Left renal cortex interstitium (tissue), 4 donors: ENCODE measurements at regions not wholly inside any gene's neighbourhood (a gene's known extent, or its start where the extent isn't known, plus 50 kb on each side); places are given as distances from the start of the nearest gene placed in this dataset.

ENCODE experiments used
- DNase-seq, 4 donors: peaks; one replicate each; pipeline ENCODE4 v3.0.0-alpha.2; 2013; ENCODE audit warnings: low read depth in 4 of 4, low spot score in 2 of 4, missing footprints in 1 of 4

DNA sequence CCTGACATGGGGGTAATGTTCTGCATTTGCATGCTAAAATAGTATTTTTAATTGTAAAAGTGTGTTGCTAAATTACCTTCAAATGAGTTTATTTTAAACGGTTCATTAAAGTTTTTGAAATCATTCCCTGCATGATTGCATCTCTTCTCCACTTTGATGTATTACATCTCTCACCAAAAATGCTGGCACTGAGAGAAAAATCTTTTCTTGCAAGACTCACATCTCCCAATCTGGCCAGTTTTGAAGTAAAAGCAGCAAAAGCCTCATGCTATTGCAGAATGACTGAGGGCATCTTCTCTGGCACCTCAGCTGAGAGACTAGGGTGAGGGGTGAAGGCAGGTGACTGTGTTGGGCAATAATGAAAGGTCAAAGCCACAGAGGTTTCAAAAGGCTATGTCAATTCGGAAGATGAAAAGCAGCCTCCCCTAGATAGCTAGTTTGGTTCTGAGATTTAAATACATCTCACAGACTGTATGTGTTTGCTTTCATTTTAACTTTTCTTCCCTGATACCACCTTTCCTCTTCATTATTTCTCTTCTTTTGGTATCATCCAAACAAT lies 292.2 kb upstream of the RAG2 start:
- no peak for DNase-seq

GRCh38 chr11:36885154-36885553 lies 287.1 kb upstream of the RAG2 start:
- DNase-seq: no peak

DNA sequence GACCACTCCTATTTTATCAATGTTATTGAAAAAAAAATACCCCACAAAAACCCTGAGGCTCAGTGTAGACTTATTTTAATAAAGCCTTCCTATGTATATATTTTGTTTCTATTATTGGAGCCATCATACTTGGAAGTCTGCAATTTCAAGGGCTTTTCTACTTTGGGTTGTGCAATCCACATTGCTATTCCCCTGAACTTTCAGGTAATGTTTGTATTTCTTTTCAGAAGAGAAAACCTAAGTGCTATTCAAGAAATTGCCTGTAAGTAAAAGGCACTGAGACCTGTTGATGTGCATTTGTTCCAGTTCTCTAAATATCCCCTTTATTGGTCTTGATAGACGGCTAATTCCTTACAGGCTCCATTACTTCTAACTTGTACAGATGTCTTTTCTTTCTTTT lies 280.7 kb upstream of the RAG2 start:
- DNase-seq: no peak

DNA sequence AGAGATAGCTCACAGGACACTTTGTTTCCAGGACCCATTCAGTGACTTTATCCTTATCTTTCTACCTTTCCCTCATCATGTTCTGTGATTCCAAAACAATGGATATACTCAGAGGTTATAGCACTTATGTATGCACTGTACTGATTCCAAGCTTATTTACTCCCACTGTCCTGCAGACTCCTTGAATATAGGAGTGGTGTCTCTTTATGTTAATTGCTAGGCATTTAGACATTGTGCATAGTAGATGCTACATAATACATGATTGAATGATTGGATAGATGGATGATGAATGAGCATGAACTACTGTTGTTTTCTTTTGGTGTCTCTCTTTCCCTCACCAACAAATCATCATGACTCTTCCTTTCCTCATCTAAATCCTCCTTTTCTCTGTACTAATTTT lies 279.1 kb upstream of the RAG2 start:
- no peak for DNase-seq

DNA sequence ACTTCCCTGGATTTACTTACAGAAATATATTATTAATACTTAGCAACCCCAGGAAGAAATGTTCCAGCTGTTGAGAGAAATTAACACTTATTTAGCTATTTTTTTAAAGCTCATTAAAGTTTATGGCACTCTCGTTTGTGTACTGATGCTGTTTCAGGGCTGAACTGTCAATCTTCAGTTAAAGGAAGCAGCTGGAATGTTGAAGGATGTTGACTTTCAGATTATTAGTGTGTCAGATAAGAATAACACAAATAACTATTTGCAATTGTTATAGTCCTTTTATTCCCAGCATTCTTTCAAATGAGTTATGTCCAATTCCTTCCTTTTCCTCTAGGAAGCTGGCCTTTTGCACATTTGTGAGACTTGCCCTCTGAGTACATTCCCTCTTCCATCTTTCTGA lies 278.2 kb upstream of the RAG2 start:
- no peak for DNase-seq

DNA sequence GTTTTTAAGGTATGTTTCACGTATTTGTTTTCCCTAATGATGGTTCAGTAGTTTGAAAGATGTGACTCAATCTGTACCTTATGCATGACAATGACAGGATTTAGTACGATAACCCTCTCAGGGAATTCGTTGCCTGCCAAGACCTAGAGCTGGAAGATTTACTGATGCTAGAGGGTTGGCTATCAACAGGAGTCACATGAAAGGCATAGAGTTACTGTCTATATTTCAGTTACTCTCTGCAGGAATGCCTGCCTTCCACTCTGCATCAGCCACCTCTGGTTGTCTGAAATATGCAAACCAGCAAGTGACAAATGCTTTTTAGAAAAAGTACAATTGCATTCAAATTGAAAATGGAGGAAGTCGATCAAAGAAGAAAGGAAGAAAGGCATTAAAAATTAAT lies 276.3 kb upstream of the RAG2 start:
- no peak for DNase-seq

DNA sequence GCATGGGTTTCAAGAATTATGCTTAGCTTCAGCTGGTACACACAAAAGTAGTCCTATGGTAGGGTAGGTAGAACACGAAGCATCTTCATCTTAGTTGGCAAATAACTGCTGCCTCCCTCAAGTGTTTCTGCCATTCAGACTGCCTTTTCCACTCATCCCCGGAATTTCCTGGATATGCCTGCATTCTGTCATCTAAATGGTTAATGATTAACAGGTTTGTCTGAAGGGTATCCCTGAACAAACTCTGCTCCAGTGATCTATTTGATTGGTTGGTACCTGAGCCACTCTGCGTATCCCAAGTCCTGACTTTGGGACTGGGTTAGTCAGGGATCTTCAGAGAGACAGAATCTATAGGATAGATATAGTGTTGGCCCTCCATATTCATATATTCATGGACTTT lies 272.3 kb upstream of the RAG2 start:
- no peak for DNase-seq

GRCh38 chr11:36868380-36868779 lies 270.3 kb upstream of the RAG2 start:
- DNase-seq: no peak

- no peak for DNase-seq
Measured at GRCh38 chr11:36865846-36866245, 267.8 kb upstream of the RAG2 start.

DNA sequence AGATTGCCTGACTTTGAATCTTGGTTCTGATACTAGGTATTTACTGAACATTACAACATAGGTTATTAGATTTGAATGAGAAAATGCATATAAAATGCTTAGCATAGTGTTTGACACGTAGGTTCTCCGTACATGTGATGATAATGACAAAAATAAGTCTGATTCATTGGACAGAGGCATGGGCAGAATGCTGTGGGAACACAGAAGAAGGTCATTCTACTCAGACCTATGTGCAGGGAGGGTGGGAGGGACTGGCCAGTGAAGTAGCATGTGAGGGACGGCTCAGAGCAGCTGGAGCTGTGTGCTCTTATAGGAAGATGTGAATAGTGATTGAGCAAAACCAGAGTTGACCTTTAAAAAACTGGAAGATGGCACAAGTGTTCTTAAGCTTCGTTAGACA lies 256.8 kb upstream of the RAG2 start:
- no peak for DNase-seq

DNA sequence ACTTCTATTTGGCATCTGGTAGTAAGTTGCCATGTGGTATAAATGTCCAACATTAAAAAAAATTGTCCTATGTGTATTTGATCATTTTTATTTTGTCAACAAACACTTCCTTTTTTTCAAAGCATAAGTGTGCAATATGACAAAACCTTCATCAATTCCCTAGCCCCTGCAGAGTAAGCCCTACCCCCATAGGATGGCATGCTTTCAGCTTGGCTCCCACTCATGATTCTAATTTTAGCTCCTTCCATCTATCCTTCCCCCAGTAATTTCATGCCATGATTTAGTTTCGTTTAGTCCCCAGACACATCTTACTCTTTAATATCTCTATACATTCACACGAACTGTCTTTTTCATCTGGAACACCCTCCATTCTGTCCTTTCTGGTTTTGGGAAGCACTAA lies 250.6 kb upstream of the RAG2 start:
- no peak for DNase-seq

GRCh38 chr11:36840378-36840777 lies 242.3 kb upstream of the RAG2 start:
- no peak for DNase-seq

GRCh38 chr11:36837831-36838437 lies 239.9 kb upstream of the RAG2 start:
- DNase-seq: no peak

- no peak for DNase-seq
Measured at GRCh38 chr11:36825251-36825650, 227.2 kb upstream of the RAG2 start.

GRCh38 chr11:36824349-36824748 lies 226.3 kb upstream of the RAG2 start:
- no peak for DNase-seq

- DNase-seq: no peak
Measured at GRCh38 chr11:36822829-36823228, 224.8 kb upstream of the RAG2 start.

DNA sequence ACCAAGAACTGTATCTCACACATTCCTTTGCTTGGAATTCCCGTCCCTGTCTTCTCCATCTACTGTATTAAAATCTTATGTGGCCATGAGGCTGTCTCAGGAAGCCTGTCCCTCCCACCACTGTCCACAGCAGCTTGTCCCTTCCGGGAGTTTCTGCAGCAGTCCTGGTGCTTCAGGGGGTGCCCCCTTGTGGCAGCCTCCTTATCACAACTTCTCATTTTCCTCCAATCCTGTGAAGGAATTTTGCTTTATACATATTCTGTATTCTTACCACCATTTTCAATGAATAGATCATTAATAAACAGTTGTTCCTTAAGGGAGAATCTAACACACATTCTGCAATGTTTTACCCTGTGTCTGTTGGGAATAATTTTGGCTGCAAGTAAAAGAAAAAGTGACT lies 220.4 kb upstream of the RAG2 start:
- DNase-seq: no peak

DNA sequence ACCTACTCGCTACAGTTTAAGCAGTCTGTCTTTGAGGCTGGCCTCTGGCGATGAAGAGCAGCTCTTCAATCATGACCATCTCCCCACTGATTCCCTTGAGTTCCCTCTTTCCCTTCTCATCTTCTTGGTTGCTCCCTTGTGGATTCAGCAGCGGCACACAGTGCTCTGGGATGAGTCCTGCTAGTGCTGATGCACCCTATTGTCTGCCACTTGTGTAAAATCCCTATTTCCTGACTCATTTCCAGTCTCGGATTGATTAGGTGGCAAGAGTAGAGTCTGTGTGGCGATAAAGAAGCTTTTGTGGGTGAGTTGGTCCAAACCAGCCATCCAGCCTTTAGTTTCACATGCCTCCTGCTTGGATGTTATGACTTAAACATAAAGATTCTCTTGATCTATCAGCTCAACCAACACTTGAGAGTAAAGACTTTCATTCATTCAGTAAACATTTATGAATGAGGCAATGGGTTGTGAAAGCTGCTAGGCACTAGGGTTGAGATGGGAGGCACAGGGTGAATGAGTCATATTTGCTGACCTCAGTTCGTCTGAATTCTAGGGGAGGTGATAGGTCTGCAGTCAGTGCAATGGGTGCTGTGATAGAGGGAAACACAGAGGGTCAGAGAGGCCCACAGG lies 219.4 kb upstream of the RAG2 start:
- no peak for DNase-seq

- DNase-seq: no peak
Measured at GRCh38 chr11:36809303-36809702, 211.3 kb upstream of the RAG2 start.

GRCh38 chr11:36807871-36808270 lies 209.8 kb upstream of the RAG2 start:
- DNase-seq: no peak

- DNase-seq: no peak
Measured at GRCh38 chr11:36803084-36803483, 205.0 kb upstream of the RAG2 start.
